ENCODE measurements at regions not wholly inside any gene's neighbourhood (a gene's known extent, or its start where the extent isn't known, plus 50 kb on each side); places are given as distances from the start of the nearest gene placed in this dataset.
"Not testable (repeated sequence)": the region's sequence is repeated elsewhere in the genome, so short reads cannot be mapped to it uniquely, and the experiment has no call there.

GRCh38 chr9:88596376-88596775 is 61.4 kb downstream of the NXNL2 start:
- DNase-seq = no peak

GRCh38 chr9:88604836-88605511 is 70.0 kb downstream of the NXNL2 start:
- no peak for DNase-seq

GRCh38 chr9:88605512-88606362 is 70.8 kb downstream of the NXNL2 start:
- no peak for DNase-seq

GRCh38 chr9:88614359-88614758 is 79.4 kb downstream of the NXNL2 start:
- DNase-seq = no peak

GRCh38 chr9:88623698-88624097 is 88.7 kb downstream of the NXNL2 start:
- no peak for DNase-seq

GRCh38 chr9:88628114-88628513 is 93.1 kb downstream of the NXNL2 start:
- no peak for DNase-seq

- DNase-seq = no peak
Observed at GRCh38 chr9:88628811-88629210, 93.8 kb downstream of the NXNL2 start.

- DNase-seq = not testable (repeated sequence)
Observed at GRCh38 chr9:88630574-88630973, 95.6 kb downstream of the NXNL2 start.

DNA sequence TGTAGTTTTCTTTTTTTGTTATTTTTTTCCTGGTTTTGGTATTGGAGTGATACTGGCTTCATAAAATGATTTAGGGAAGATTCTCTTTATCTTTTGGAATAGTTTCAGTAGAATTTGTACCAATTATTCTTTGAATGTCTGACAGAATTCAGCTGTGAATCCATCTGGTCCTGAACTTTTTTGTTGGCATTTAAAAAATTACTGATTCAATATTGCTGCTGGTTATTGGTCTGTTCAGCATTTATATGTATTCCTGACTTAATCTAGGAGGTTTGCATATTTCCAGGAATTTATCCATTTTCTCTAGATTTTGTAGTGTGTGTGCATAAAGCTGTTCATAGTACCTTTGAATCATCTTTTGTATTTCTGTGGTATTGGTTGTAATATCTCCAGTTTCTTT is 100.2 kb downstream of the NXNL2 start:
- DNase-seq = no peak

DNA sequence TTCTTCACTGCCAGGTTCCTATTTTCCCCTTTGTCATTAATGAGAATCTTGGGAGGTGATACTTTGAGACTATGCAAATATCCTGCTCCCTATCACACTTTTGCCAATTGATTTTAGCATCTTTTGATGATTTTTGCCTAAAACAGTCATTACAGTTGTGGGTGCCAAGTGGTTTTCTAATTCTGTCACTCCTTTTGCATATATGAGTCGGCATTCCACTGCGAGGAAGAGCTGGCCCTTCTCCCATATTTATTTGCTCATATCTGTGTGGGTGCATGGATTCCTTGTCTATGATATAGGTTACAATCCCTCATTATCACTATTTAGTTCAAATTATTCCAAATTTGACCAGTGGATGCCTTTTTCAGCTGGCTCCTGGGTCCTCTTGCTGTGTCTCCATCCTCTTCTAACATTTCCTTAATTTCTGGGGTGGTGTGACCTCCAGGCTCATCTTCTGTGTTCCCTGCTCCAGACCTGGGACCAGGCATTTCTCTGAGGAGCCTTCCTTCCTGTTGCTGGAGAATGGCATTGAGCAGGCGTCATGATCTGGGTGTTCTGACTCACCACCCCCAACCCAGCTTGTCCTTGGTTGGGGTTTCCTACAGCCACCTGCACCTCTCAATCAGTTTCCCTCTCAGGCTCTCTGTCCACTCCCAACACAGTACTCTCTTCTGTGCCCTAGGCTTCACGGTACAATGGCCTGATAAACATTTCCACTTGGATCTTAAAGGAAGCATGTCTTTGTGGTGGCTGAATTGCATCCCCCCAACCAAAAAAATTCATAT is 106.7 kb downstream of the NXNL2 start:
- DNase-seq = no peak

DNA sequence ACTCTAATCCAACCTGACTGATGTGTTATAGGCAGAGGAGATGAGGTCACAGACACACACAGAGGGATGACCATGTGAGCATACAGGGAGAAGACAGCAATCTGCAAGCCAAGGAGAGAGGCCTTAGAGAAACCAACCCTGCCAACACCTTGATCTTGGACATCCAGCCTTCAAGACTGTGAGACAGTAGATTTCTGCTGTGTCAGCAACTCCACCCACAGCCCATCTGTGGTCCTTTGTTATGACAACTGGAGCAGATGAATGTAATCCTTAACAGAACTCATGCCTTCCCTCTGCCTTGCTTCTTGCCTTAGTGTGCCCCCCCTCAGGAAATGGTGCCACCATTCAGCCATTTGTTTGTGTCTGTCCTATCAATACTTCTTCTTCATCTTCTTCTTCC is 107.4 kb downstream of the NXNL2 start:
- DNase-seq = no peak

- no peak for DNase-seq
Observed at GRCh38 chr9:88643931-88644330, 109.0 kb downstream of the NXNL2 start.

GRCh38 chr9:88645172-88645878 is 110.3 kb downstream of the NXNL2 start:
- DNase-seq = no peak

- no peak for DNase-seq
Observed at GRCh38 chr9:88645879-88646199, 110.9 kb downstream of the NXNL2 start.

DNA sequence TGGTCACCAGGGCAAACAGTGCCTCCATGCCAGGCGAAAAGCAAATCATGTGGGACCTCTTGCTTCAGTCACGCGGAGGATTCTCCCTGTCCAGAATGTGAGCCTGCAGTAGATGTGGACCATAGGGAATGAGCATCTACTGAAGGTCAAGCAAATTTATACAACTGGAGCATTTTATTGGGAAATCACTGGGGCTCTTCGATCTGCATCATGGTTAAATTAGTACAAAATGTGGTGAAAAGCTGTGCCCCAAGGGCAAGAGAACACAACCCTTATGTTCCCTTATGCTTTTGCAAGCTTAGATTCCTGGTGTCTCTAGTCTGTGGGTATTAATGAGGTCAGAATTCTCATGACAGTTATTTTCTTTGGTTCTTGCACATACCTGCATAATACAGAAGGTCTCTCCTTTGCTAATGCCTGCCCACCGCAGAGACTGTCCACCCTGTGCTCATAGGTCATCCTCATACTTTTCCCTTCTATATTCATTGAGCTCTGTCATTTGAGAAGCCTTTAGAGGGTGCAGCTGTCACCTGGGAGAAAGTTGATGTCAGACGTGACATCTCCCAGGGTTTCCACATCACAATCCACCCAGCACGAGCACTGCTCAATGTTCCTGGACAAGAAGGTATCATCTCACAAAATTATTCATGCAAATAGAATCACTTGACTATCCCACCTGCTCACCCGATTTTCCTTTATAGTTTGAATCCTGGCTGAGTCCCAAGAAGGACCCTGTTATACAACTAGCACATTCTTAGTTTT is 111.7 kb downstream of the NXNL2 start:
- DNase-seq = no peak

GRCh38 chr9:88651682-88652633 is 117.0 kb downstream of the NXNL2 start:
- DNase-seq = no peak

DNA sequence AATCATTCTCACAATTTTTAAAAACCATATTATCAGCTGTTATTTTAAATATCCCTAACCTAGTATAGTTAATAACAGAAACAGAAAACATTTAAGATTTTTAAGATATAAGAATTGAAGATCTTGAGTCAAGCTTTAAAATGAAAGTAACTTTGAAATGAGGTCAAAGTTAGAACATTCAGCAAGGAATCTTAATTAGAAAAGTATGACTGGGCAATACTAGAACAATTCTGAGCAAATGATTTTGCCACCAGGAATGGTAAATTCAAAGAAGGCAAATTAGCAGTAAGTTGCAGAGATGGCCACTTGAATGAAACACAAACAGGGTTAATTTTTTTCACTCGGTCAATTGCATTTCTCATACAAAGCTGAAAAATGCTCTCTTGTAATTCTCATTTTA is 117.9 kb downstream of the NXNL2 start:
- no peak for DNase-seq

- DNase-seq = no peak
Observed at GRCh38 chr9:88653406-88653805, 118.4 kb downstream of the NXNL2 start.

DNA sequence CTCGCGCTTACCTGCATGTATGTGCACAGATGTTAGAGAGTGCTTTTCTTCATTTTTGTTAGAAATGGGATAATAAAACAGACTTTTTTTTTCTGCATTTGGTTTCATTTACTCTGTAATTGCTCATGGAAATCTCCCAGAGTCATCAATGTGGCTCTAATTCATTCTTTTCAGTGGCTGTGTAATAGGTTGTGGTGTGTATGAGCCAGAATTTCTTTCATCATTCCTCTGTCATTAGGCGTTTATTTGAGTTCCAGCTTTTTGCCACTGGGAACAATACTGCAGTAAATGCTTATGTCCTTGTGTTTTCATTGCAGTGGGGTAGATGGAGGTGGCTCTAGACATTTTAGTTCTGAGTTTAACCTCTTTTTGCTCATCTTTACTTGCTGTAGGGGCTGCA is 118.9 kb downstream of the NXNL2 start:
- DNase-seq = no peak

DNA sequence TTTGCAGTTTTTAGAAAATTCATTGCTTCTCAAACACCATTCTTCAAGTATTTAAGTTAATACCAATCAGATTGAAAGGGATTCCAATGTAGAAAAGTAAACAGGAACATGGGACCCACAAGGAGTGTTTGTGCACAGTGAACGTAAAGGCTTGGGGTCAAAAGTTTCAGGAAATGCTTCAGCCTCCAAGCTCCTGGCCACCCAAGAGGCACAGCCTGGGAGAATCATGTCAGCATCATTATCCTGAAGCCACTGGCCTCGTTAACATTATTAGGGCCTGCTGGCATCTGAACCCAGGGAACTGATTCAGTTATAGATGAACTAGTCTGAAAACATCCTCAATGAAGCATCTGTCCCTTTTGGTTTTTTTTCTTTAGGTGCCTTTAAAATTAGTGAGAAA is 122.9 kb downstream of the NXNL2 start:
- DNase-seq = no peak

GRCh38 chr9:88658311-88658822 is 123.4 kb downstream of the NXNL2 start:
- no peak for DNase-seq
